ENCODE measurements at regions not wholly inside any gene's neighbourhood (a gene's known extent, or its start where the extent isn't known, plus 50 kb on each side); places are given as distances from the start of the nearest gene placed in this dataset.
"Not testable (repeated sequence)": the region's sequence is repeated elsewhere in the genome, so short reads cannot be mapped to it uniquely, and the experiment has no call there.

- TF ChIP-seq CTCF, EP300, POLR2AphosphoS5 (IDR thresholded peaks at IDR 0.05): not testable (repeated sequence)
These were observed 1305.3 kb downstream of the FOXD4L5 start for GRCh38 chr9:63979741-63980140.

Data from upper lobe of left lung (tissue), 4 donors.